SJCRH30 (cell line): ENCODE measurements at regions not wholly inside any gene's neighbourhood (a gene's known extent, or its start where the extent isn't known, plus 50 kb on each side); places are given as distances from the start of the nearest gene placed in this dataset.
"Not testable (repeated sequence)": the region's sequence is repeated elsewhere in the genome, so short reads cannot be mapped to it uniquely, and the experiment has no call there.

ENCODE experiments used
- DNase-seq, 2 experiments: peaks; one replicate each; pipeline ENCODE4 v3.0.0-alpha.2; 2015 to 2020
- H3K27ac ChIP-seq: fragments of 250-450 bp; sonication (Bioruptor Pico); 2 replicates; pipeline ENCODE4 v1.5.1; 2020; ENCODE audit warnings: mild to moderate bottlenecking, moderate library complexity
- H3K27me3 ChIP-seq: fragments of 250-450 bp; sonication (Bioruptor Pico); 2 replicates; pipeline ENCODE4 v1.5.1; 2020; ENCODE audit warnings: mild to moderate bottlenecking, moderate library complexity
- H3K36me3 ChIP-seq: fragments of 250-450 bp; sonication (Bioruptor Pico); 2 replicates; pipeline ENCODE4 v1.5.1; 2020; ENCODE audit warnings: mild to moderate bottlenecking, moderate library complexity
- H3K4me1 ChIP-seq: fragments of 250-450 bp; sonication (Bioruptor Pico); 2 replicates; pipeline ENCODE4 v1.5.1; 2020; ENCODE audit warnings: mild to moderate bottlenecking, moderate library complexity
- H3K4me3 ChIP-seq: fragments of 250-450 bp; sonication (Bioruptor Pico); 2 replicates; pipeline ENCODE4 v1.5.1; 2020; ENCODE audit warnings: mild to moderate bottlenecking, moderate library complexity
- H3K9me3 ChIP-seq: fragments of 250-450 bp; sonication (Bioruptor Pico); replicated peaks from 2 replicates; pipeline ENCODE4 v1.5.1; 2020; ENCODE audit warnings: mild to moderate bottlenecking, moderate library complexity

- peaks cover 7% of the 10 kb centered on the region for H3K27me3 ChIP-seq
- DNase-seq: no peak
- H3K9me3 ChIP-seq: no peaks in the 10 kb centered on the region; the same call in 1 of the 2 replicates
- H3K4me1 ChIP-seq: no peaks in the 10 kb centered on the region
- H3K27ac ChIP-seq: no peak overlapping the region
- H3K36me3 ChIP-seq: no peaks in the 10 kb centered on the region
- H3K4me3 ChIP-seq: no peak overlapping the region
Observed at GRCh38 chr3:8001307-8001706, 500.3 kb upstream of the LMCD1 start.

GRCh38 chr3:8001712-8002111 is 499.9 kb upstream of the LMCD1 start:
- Histone ChIP-seq H3K27ac (no peak overlapping the region), H3K36me3 (no peaks in the 10 kb centered on the region), H3K9me3 (no peaks in the 10 kb centered on the region; the same call in 1 of the 2 replicates), H3K4me1 (no peaks in the 10 kb centered on the region), H3K4me3 (no peak overlapping the region), H3K27me3 (peaks cover 7% of the 10 kb centered on the region)
- DNase-seq: no peak

- Histone ChIP-seq H3K27me3 (no peaks in the 10 kb centered on the region; the same call in 1 of the 2 replicates), H3K4me3 (no peak overlapping the region), H3K9me3 (no peaks in the 10 kb centered on the region), H3K4me1 (no peaks in the 10 kb centered on the region), H3K27ac (no peak overlapping the region), H3K36me3 (no peaks in the 10 kb centered on the region)
- DNase-seq: no peak
Observed at GRCh38 chr3:8011902-8012301, 489.7 kb upstream of the LMCD1 start.

GRCh38 chr3:8020047-8020841 is 481.4 kb upstream of the LMCD1 start:
- Histone ChIP-seq H3K27ac (no peak overlapping the region), H3K4me3 (no peak overlapping the region), H3K27me3 (no peaks in the 10 kb centered on the region), H3K36me3 (no peaks in the 10 kb centered on the region), H3K4me1 (no peaks in the 10 kb centered on the region), H3K9me3 (no peaks in the 10 kb centered on the region)
- DNase-seq: peak; percentile 6 to 10

DNA sequence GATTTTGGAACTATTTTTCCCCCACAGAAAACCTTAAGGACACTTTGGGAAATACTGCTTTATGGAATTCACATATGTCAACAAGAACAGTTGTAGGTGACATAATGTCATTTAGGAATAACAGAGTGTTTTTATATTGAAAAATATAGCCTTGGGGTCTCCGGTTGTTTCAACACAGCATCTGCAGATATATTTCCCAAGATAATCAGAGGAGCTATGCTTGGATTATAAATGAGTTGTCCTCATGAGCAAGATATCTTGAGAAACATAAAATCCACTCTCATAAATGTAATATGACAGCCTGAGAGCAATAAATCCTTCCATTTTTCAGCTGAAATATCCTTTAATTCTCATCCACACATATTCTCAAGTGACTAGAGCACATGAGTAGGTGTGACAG is 473.7 kb upstream of the LMCD1 start:
- Histone ChIP-seq H3K9me3 (no peaks in the 10 kb centered on the region), H3K27me3 (no peaks in the 10 kb centered on the region), H3K27ac (no peak overlapping the region), H3K4me1 (no peaks in the 10 kb centered on the region), H3K4me3 (no peak overlapping the region), H3K36me3 (no peaks in the 10 kb centered on the region)
- no peak for DNase-seq

- H3K36me3 ChIP-seq: no peaks in the 10 kb centered on the region
- no peak overlapping the region for H3K27ac ChIP-seq
- H3K4me3 ChIP-seq: no peak overlapping the region
- H3K9me3 ChIP-seq: no peaks in the 10 kb centered on the region; the same call in 1 of the 2 replicates
- H3K27me3 ChIP-seq: peaks cover 4% of the 10 kb centered on the region
- no peak for DNase-seq
- no peaks in the 10 kb centered on the region for H3K4me1 ChIP-seq
Observed at GRCh38 chr3:8050283-8050682, 451.3 kb upstream of the LMCD1 start.

DNA sequence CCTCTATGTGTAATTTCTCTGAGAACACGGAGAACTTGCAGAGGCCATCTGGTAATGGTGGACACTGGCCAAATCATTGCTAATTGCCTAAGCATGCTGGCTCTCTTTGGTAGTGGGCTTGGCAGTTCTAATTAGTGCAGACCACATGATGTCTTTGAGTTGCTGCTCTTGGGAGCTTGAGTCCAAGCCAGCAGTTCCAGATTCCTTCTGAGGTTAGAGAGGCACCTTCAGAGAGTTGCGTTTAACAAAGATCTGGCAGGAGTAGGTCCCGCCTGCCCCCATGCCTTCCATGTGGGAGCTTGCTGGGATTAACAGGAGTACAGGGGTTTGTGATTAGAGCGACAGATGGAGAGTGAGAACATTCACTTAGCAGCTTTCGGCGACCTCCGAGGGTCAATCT is 449.0 kb upstream of the LMCD1 start:
- Histone ChIP-seq H3K36me3 (no peaks in the 10 kb centered on the region), H3K27ac (no peak overlapping the region), H3K4me1 (no peaks in the 10 kb centered on the region), H3K27me3 (peaks cover 4% of the 10 kb centered on the region), H3K4me3 (no peak overlapping the region), H3K9me3 (no peaks in the 10 kb centered on the region; the same call in 1 of the 2 replicates)
- DNase-seq: no peak

- not testable (repeated sequence) for H3K27ac ChIP-seq, H3K36me3 ChIP-seq, H3K4me3 ChIP-seq, H3K9me3 ChIP-seq, DNase-seq, H3K4me1 ChIP-seq, H3K27me3 ChIP-seq
Observed at GRCh38 chr3:8068135-8068534, 433.5 kb upstream of the LMCD1 start.

GRCh38 chr3:8069471-8069870 is 432.2 kb upstream of the LMCD1 start:
- DNase-seq: no peak
- no peak overlapping the region for H3K27ac ChIP-seq
- H3K4me1 ChIP-seq: no peaks in the 10 kb centered on the region
- H3K9me3 ChIP-seq: no peaks in the 10 kb centered on the region
- H3K36me3 ChIP-seq: no peaks in the 10 kb centered on the region
- H3K4me3 ChIP-seq: no peak overlapping the region
- no peaks in the 10 kb centered on the region for H3K27me3 ChIP-seq

- Histone ChIP-seq H3K4me3 (no peak overlapping the region), H3K36me3 (no peaks in the 10 kb centered on the region), H3K27me3 (no peaks in the 10 kb centered on the region), H3K27ac (no peak overlapping the region), H3K9me3 (no peaks in the 10 kb centered on the region), H3K4me1 (no peaks in the 10 kb centered on the region)
- no peak for DNase-seq
Observed at GRCh38 chr3:8070011-8070410, 431.6 kb upstream of the LMCD1 start.

- H3K27me3 ChIP-seq, H3K36me3 ChIP-seq, H3K4me3 ChIP-seq, H3K4me1 ChIP-seq, DNase-seq, H3K9me3 ChIP-seq, H3K27ac ChIP-seq: not testable (repeated sequence)
Observed at GRCh38 chr3:8074740-8075139, 426.9 kb upstream of the LMCD1 start.

DNA sequence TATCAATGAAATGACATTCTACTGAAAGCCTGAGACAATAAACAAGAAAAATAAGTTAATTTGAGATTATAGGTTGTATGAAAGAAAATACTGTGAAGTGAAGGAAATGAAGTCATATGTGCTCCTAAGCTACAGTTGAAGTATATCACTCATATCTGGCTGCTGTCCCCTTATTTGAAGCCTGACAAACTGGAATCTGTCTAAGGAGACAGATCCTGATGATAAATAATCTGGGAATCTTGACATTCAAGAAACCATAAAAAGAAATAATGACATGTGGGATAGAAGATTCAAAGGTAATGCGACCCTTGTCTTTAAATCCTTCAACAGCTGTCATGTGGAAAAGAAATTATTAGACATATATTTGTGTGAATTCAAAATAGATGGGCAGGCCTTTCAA is 424.5 kb upstream of the LMCD1 start:
- no peaks in the 10 kb centered on the region for H3K27me3 ChIP-seq
- no peak for DNase-seq
- no peak overlapping the region for H3K27ac ChIP-seq
- no peaks in the 10 kb centered on the region for H3K9me3 ChIP-seq
- no peaks in the 10 kb centered on the region for H3K4me1 ChIP-seq
- no peak overlapping the region for H3K4me3 ChIP-seq
- no peaks in the 10 kb centered on the region for H3K36me3 ChIP-seq

GRCh38 chr3:8080464-8080863 is 421.2 kb upstream of the LMCD1 start:
- Histone ChIP-seq H3K27ac (no peak overlapping the region), H3K36me3 (no peaks in the 10 kb centered on the region), H3K4me1 (no peaks in the 10 kb centered on the region), H3K27me3 (no peaks in the 10 kb centered on the region), H3K4me3 (no peak overlapping the region), H3K9me3 (no peaks in the 10 kb centered on the region)
- no peak for DNase-seq

DNA sequence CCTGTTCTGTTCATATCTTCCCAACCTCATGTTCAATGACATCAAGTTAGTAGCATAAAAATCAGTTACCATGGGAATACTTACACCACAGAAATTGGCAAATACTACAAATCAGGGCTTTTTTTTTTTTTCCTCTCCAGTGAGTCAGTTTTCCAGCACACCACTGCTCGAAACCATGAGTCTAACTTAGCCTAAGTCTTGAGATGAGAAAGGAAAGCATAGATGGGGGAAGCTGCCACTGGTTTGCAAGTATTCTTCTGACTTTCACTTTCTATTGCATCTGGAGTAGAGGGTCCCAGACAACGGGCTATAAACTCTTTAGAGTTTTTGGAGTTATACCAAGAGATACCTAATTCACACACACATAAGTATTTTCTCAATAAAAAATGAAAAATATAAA is 416.1 kb upstream of the LMCD1 start:
- no peaks in the 10 kb centered on the region for H3K27me3 ChIP-seq
- H3K36me3 ChIP-seq: no peaks in the 10 kb centered on the region
- H3K4me3 ChIP-seq: no peak overlapping the region
- no peaks in the 10 kb centered on the region for H3K9me3 ChIP-seq
- no peak overlapping the region for H3K27ac ChIP-seq
- DNase-seq: no peak
- no peaks in the 10 kb centered on the region for H3K4me1 ChIP-seq

DNA sequence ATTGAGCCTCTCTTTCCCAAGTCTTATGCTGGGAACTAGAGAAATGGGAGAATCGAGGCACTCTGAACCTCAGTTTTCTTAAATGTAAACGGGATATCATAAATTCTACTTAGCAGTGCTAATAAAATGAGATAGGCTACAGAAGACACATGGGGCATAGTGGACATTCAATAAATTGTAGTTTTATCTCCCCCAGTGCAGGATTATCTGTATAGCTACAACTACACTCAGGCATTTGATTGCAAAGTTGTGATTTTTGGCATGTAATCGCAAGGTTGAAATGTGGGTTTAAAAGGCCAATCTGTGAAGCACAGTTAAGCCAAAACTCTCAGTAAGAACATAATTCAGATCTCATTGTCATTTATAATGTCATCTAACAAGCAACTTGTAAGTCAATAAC is 413.7 kb upstream of the LMCD1 start:
- no peaks in the 10 kb centered on the region for H3K9me3 ChIP-seq
- H3K36me3 ChIP-seq: no peaks in the 10 kb centered on the region
- H3K27ac ChIP-seq: no peak overlapping the region
- H3K4me1 ChIP-seq: no peaks in the 10 kb centered on the region
- H3K27me3 ChIP-seq: no peaks in the 10 kb centered on the region
- no peak overlapping the region for H3K4me3 ChIP-seq
- DNase-seq: no peak

GRCh38 chr3:8094415-8094814 is 407.2 kb upstream of the LMCD1 start:
- no peak for DNase-seq
- Histone ChIP-seq H3K9me3 (no peaks in the 10 kb centered on the region), H3K27ac (no peak overlapping the region), H3K4me3 (no peak overlapping the region), H3K27me3 (no peaks in the 10 kb centered on the region), H3K36me3 (no peaks in the 10 kb centered on the region), H3K4me1 (no peaks in the 10 kb centered on the region)
